ENCODE measurements at regions not wholly inside any gene's neighbourhood (a gene's known extent, or its start where the extent isn't known, plus 50 kb on each side); places are given as distances from the start of the nearest gene placed in this dataset.
"Not testable (repeated sequence)": the region's sequence is repeated elsewhere in the genome, so short reads cannot be mapped to it uniquely, and the experiment has no call there.

GRCh38 chr5:131107128-131107527 lies 57.9 kb downstream of the HINT1 start:
- DNase-seq (ENCODE audit: low spot score), result no peak

- no peak for DNase-seq (ENCODE audit: low spot score)
Observed at GRCh38 chr5:131104169-131104808, 60.8 kb downstream of the HINT1 start.

DNA sequence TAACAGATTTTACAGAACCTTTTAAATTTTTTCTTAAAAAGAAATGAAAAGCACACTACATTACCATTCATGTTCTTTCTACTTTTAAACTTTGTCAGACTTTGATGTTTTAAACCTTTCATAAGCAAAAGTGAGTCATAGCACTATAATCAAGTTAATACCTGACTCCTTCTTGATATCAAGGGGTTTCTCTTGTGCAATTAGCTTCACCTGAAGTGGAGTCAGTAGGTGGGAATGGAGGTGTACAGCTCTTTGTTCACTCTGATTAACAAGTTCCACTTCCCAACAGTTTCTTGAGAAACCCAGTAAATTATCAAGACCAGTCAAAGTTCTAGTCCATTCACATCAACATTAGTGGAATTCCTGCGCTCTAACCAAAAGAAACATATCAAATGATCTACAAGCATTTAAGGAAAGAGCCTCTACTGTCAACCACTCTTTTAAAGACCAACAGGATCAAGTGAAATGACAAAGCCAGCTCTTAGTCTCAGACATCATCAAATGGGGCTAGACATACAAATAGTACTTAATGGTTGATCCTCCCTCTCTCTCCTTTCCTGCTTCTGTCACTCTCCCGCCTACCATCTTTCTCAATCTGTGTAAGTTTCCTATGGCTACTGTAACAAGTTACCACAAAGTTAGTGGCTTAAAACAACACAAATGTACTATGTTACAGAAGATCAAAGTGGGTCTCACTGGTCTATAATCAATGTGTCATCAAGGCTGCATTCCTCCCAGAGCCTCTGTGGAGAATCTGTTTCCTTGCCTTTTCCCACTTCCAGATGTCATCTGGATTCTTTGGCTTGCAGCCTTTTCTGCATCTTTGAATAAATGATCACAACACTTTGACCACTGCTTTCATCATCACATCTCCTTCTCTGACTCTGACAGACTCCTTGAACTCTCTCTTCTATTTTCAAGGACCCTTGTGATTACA lies 68.0 kb downstream of the HINT1 start:
- DNase-seq (ENCODE audit: low spot score), result no peak

DNA sequence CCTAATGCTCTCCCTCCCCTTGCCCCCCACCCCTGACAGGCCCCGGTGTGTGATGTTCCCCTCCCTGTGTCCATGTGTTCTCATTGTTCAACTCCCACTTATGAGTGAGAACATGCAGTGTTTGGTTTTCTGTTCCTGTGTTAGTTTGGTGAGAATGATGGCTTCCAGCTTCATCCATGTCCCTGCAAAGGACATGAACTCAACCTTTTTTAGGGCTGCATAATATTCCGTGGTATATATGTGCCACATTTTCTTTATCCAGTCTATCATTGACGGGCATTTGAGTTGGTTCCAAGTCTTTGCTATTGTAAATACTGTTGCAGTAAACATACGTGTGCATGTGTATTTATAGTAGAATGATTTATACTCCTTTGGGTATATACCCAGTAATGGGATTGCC lies 69.5 kb downstream of the HINT1 start:
- not testable (repeated sequence) for DNase-seq (ENCODE audit: low spot score)

DNA sequence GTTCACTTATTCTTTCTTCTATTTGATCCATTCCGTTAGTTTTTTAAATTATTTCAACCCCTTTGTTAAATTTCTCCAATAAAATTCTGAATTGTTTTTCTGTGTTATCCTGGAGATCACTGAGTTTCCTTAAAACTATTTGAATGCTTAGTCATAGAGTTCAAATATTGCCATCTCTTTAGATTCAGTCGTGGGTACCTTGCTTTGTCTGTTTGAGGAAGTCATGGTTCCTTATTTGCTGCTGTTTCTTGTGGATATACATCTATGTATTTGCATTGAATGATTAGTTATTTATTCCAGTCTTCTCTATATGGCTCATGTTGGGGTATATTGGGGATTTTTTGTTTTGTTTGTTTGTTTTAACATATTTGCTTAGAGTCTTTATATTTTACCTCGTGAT lies 80.6 kb downstream of the HINT1 start:
- DNase-seq (ENCODE audit: low spot score), result no peak

- DNase-seq (ENCODE audit: low spot score), result no peak
Observed at GRCh38 chr5:131081913-131082488, 83.1 kb downstream of the HINT1 start.

DNA sequence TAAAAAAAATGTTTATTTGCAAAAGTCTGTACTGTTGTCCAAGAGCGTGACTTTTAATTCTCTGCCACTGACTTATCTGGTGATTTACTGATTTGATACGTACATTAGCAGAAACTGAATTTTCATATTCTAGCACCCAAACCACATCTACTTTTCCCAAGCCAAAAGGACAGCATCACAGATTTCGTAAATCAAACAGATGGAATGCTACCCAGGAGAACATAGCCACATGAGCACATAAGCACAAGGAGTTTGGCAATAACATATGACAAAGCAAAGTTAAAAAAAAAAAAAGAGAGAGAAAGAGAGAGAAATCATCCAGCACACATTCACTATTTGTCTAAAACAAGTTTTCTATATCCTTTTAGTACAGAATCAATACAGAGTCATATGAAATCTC lies 83.7 kb downstream of the HINT1 start:
- DNase-seq (ENCODE audit: low spot score), result no peak

- DNase-seq (ENCODE audit: low spot score), result no peak
Observed at GRCh38 chr5:131079232-131079631, 85.8 kb downstream of the HINT1 start.

DNA sequence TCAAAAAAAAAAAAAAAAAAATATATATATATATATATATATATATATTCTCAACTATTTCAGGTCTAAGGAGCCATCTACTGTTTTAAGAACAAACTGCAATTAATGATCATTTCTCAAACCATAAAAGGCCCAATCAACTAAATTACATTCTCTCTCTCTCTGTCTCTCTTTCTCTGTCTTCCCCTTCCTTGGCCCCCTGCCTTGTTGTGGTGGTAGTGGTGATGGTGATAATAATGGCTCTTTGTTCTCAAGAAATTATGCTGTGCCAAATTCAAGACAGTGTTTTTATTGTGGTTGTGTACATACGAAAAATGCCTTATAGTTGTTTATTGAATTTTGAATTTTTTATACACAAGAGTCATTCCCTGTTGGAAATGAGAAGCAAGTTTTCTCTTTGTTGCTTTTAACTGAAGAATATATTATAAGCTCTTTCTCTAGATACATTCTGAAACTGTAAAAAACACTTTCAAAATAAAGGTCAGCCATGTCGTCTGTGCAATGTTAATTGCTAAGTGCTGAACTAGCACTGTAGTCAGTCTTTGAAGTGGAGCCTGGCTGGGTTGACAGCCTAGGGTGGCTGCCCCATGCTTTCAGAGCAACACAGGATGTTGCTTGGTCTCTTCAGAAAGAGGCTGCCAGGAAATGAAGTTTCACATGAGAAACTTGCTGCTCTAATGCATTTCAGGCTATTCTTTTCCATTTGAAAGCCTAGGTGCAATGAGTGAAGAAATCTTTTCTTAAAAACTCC lies 96.0 kb downstream of the HINT1 start:
- no peak for DNase-seq (ENCODE audit: low spot score)

DNA sequence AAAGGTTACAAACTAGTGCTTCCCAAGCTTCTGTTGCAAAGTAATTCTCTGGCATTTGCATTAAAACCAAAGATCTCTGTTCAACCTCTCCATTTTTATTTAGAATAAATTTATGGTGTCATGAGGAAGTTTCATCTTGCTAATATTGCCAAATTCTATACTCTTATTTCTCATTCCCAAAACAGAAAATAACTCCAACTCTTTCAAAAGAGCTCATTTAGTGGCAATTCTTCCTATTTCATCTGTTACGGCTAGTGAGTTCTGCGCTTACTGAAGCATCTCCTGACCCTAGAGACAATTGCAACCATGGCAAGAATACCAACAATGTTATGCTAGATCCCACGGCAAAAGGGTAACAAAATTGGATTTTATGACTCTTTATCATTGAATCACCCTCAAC lies 97.0 kb downstream of the HINT1 start:
- DNase-seq (ENCODE audit: low spot score), result no peak

DNA sequence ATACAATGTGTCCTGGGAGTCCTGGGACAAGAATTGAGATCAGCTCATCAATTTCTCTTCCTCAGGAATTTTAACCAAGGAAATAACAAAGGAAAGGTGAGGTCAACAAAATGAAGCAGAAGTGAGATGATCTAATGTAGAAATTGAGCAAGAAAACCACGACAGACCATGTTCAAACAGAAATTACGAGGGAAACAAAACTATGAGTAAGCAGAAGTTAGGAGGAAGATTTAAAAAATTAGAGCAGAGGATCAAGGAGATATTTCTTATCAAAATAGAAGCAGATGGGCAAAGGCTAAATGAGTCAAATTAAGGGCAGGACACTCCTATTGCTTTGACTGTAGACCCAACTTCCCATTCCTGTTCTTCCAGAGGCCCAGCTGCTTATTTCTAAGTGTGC lies 97.4 kb downstream of the HINT1 start:
- no peak for DNase-seq (ENCODE audit: low spot score)

GRCh38 chr5:131064669-131065371 lies 100.2 kb downstream of the HINT1 start:
- DNase-seq (ENCODE audit: low spot score), result no peak

DNA sequence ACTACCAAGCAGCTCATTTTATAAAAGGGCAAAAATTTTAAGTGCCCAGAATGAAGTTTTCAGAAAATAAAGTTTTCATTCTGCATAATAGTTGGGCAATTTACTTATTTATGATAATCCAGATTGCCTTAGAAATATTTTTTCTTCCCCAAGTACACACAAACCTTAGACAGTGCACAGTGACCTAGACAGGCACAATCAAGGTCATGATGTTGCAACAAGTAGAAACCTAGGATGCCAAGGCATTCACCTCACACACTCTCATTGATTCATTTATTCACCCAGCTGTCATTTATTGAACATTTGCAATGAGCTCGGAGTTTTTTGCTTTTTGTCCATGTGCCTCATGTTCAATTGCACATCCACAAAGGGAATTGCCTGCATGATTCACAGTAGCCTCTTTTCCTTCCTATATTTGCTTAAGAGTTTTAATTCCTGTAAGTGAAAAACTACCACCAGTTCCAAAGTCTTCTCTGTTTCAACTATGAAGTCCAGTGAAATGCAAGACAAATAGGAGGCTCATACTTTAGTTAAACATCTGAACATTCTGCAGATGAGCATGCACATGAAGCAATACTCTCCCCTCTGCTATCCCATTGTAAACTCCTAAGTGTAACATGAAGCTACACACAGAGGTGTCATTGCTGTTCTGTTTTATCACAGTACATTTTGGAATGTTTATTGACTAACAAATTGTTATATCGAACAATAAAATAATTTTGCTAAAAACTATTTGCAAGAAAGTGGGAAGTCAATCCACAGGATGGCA lies 122.9 kb downstream of the HINT1 start:
- no peak for DNase-seq (ENCODE audit: low spot score)

DNA sequence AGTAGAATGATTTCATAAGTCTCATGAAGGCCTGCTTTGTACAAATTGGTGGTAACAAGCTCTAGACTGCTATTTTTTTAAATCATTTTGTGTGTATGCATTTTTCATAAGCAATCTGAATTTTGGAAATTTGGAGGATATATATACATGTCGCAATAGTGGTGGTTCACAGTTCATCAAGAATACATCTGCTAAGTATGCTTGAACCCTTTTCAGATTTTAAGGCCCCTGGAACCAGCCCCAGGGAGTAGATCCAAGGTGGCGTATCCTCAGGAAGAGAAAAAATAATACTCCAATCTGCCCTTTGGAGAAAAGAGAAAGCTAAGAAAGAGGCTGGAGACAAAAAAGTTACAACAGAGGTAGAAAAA lies 141.6 kb downstream of the HINT1 start:
- DNase-seq (ENCODE audit: low spot score), result no peak

GRCh38 chr5:131022811-131023497 lies 142.1 kb downstream of the HINT1 start:
- no peak for DNase-seq (ENCODE audit: low spot score)

- DNase-seq (ENCODE audit: low spot score), result no peak
Observed at GRCh38 chr5:131021646-131022045, 143.4 kb downstream of the HINT1 start.

DNA sequence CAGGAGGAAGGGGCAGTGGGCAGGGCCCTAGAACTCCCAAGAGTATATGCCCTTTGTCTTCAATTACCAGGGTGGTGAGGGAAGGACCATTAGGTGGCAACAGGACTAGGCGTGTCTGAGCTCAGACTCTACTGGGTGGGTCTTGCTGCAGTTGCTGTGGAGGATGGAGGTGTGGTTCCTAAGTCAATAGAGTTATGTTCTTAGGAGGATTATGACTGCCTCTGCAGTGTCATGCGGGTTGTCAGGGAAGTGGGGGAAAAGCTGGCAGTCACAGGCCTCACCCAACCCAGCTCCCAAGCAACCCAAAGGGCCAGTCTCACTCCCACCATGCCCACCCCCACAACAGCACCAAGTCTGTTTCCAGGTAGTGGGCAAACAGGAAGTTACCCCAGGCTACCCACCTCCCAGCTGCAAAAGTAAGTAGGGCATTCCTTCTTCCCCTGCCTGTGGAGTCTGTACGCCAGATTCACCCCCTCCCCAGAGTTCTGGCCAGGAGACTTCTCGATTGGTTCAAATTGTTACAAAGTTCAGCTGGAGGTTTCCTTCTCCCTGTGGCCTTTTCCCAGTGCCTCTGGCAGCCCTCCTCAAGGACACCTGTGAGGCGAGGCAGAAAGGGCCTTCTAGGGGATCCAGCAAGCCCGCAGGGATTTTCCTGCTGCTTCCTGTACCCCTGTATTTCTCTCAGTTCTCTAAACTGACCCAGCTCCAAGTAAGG lies 145.3 kb downstream of the HINT1 start:
- no peak for DNase-seq (ENCODE audit: low spot score)

- no peak for DNase-seq (ENCODE audit: low spot score)
Observed at GRCh38 chr5:131019111-131019510, 145.9 kb downstream of the HINT1 start.

- no peak for DNase-seq (ENCODE audit: low spot score)
Observed at GRCh38 chr5:131008329-131008728, 156.7 kb downstream of the HINT1 start.
